Mesenchymal stem cell (in vitro differentiated cells and primary cell): ENCODE measurements at regions not wholly inside any gene's neighbourhood (a gene's known extent, or its start where the extent isn't known, plus 50 kb on each side); places are given as distances from the start of the nearest gene placed in this dataset.
A peak's percentile ranks its signal among the peaks of the same experiment; 100 is the strongest.
"Not testable (repeated sequence)": the region's sequence is repeated elsewhere in the genome, so short reads cannot be mapped to it uniquely, and the experiment has no call there.

Experiments used
- DNase-seq: peaks from one replicate; pipeline ENCODE4 v3.0.0-alpha.2; 2013
- H2AFZ ChIP-seq: one replicate; pipeline ENCODE4 v1.6.1; 2013; ENCODE audit warnings: low read depth, mild to moderate bottlenecking, control low read depth, inconsistent platforms, low read length, moderate library complexity
- H2AK5ac ChIP-seq: 2 replicates; pipeline ENCODE4 v1.6.1; 2013; ENCODE audit warnings: low read length, moderate library complexity, mild to moderate bottlenecking, inconsistent platforms; ENCODE audit not compliant: severe bottlenecking
- H2BK120ac ChIP-seq: one replicate; pipeline ENCODE4 v1.6.1; 2013; ENCODE audit warnings: low read depth, mild to moderate bottlenecking, inconsistent platforms, low read length, moderate library complexity
- H2BK12ac ChIP-seq, 2 experiments: one replicate each; pipeline ENCODE4 v1.6.1; 2013; ENCODE audit warnings: inconsistent platforms in 2 of 2, low read length in 2 of 2, mild to moderate bottlenecking in 2 of 2, moderate library complexity in 2 of 2, control low read depth in 1 of 2
- H2BK15ac ChIP-seq: one replicate; pipeline ENCODE4 v1.6.1; 2013; ENCODE audit warnings: mild to moderate bottlenecking, low read depth, inconsistent platforms; ENCODE audit not compliant: poor library complexity, severe bottlenecking
- H2BK5ac ChIP-seq: 2 replicates; pipeline ENCODE4 v1.6.1; 2013; ENCODE audit warnings: low read depth, mild to moderate bottlenecking, low read length, control low read depth, inconsistent platforms; ENCODE audit not compliant: poor library complexity, severe bottlenecking
- H3K14ac ChIP-seq, 2 experiments: one replicate each; pipeline ENCODE4 v1.6.1; 2013; ENCODE audit warnings: inconsistent platforms in 2 of 2, low read length in 2 of 2, control low read depth in 1 of 2, mild to moderate bottlenecking in 1 of 2, moderate library complexity in 1 of 2
- H3K18ac ChIP-seq, 2 experiments: one replicate each; pipeline ENCODE4 v1.6.1; 2013; ENCODE audit warnings: inconsistent platforms in 2 of 2, low read length in 2 of 2, control low read depth in 1 of 2, low read depth in 1 of 2, mild to moderate bottlenecking in 1 of 2
- H3K23ac ChIP-seq, 2 experiments: one replicate each; pipeline ENCODE4 v1.6.1; 2013; ENCODE audit warnings: inconsistent platforms in 2 of 2, low read length in 2 of 2, mild to moderate bottlenecking in 2 of 2, moderate library complexity in 2 of 2, control low read depth in 1 of 2
- H3K27ac ChIP-seq: 2 replicates; pipeline ENCODE4 v1.5.1; 2013; ENCODE audit warnings: mild to moderate bottlenecking, moderate library complexity, low read length, control low read depth, inconsistent platforms; ENCODE audit not compliant: poor library complexity, severe bottlenecking
- H3K27me3 ChIP-seq, 2 experiments: 2 replicates each; pipeline versions ENCODE4 v1.6.1 to v1.7.0; 2013; ENCODE audit warnings: low read length in 2 of 2, mild to moderate bottlenecking in 2 of 2, moderate library complexity in 2 of 2, control low read depth in 1 of 2, inconsistent platforms in 1 of 2; ENCODE audit not compliant: control insufficient read depth in 1 of 2, insufficient read depth in 1 of 2
- H3K36me3 ChIP-seq, 2 experiments: 2 replicates each; pipeline versions ENCODE4 v1.6.1 to v1.7.0; 2013; ENCODE audit warnings: low read length in 2 of 2, control low read depth in 1 of 2, inconsistent platforms in 1 of 2, low read depth in 1 of 2, mild to moderate bottlenecking in 1 of 2; ENCODE audit not compliant: insufficient read depth in 2 of 2, control insufficient read depth in 1 of 2
- H3K4ac ChIP-seq, 2 experiments: one replicate each; pipeline ENCODE4 v1.6.1; 2013; ENCODE audit warnings: inconsistent platforms in 2 of 2, low read length in 2 of 2, mild to moderate bottlenecking in 2 of 2, moderate library complexity in 2 of 2, control low read depth in 1 of 2, low read depth in 1 of 2
- H3K4me1 ChIP-seq: 2 replicates; pipeline ENCODE4 v1.6.1; 2013; ENCODE audit warnings: low read depth, low read length, control low read depth; ENCODE audit not compliant: control insufficient read depth, insufficient read depth
- H3K4me2 ChIP-seq: 2 replicates; pipeline ENCODE4 v1.6.1; 2013; ENCODE audit warnings: low read length, mild to moderate bottlenecking, inconsistent platforms; ENCODE audit not compliant: poor library complexity, severe bottlenecking
- H3K4me3 ChIP-seq, 2 experiments: 2 replicates each; pipeline versions ENCODE4 v1.5.1 to v1.7.0; 2013; ENCODE audit warnings: low read length in 2 of 2, mild to moderate bottlenecking in 2 of 2, control low read depth in 1 of 2, low read depth in 1 of 2; ENCODE audit not compliant: insufficient read depth in 1 of 2
- H3K79me1 ChIP-seq: replicated peaks from 2 replicates; pipeline ENCODE4 v1.6.1; 2013; ENCODE audit warnings: mild to moderate bottlenecking, control low read depth, low read length, inconsistent platforms; ENCODE audit not compliant: poor library complexity, severe bottlenecking
- H3K9ac ChIP-seq: 2 replicates; pipeline ENCODE4 v1.7.0; 2013; ENCODE audit warnings: mild to moderate bottlenecking, low read length, moderate library complexity
- H3K9me3 ChIP-seq: 2 replicates; pipeline ENCODE4 v1.7.0; 2013; ENCODE audit warnings: mild to moderate bottlenecking, low read length; ENCODE audit not compliant: control insufficient read depth
- H4K8ac ChIP-seq: one replicate; pipeline ENCODE4 v1.6.1; 2013; ENCODE audit warnings: inconsistent platforms, mild to moderate bottlenecking, low read length, moderate library complexity
- H4K91ac ChIP-seq: one replicate; pipeline ENCODE4 v1.6.1; 2013; ENCODE audit warnings: mild to moderate bottlenecking, low read length, inconsistent platforms
- WGBS: methylation state at CpG from one replicate; pipeline ENCODE4 v1.1.7; 2013; ENCODE audit warnings: mixed read lengths; 5-methylcytosine and 5-hydroxymethylcytosine counted together

DNA sequence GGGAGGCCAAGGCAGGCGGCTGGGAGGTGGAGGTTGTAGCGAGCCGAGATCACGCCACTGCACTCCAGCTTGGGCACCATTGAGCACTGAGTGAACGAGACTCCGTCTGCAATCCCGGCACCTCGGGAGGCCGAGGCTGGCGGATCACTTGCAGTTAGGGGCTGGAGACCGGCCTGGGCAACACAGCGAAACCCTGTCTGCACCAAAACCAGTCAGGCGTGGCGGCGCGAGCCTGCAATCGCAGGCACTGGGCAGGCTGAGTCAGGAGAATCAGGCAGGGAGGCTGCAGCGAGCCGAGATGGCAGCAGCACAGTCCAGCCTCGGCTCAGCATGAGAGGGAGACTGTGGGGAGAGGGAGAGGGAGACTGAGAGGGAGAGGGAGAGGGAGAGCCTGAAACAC lies 126.0 kb upstream of the PTPRG start:
- not testable (repeated sequence) for H3K14ac ChIP-seq, H3K9ac ChIP-seq, H3K4me2 ChIP-seq, H2BK120ac ChIP-seq, H4K8ac ChIP-seq, H2AK5ac ChIP-seq, H3K4ac ChIP-seq, H3K36me3 ChIP-seq, H3K4me1 ChIP-seq, H2BK5ac ChIP-seq, H3K9me3 ChIP-seq, H3K23ac ChIP-seq, H2BK15ac ChIP-seq, H3K18ac ChIP-seq, H4K91ac ChIP-seq, H2BK12ac ChIP-seq, H2AFZ ChIP-seq, H3K27ac ChIP-seq, H3K27me3 ChIP-seq, DNase-seq, H3K4me3 ChIP-seq, H3K79me1 ChIP-seq
- 95% methylated on average over 13 of the region's 20 CpGs for WGBS

DNA sequence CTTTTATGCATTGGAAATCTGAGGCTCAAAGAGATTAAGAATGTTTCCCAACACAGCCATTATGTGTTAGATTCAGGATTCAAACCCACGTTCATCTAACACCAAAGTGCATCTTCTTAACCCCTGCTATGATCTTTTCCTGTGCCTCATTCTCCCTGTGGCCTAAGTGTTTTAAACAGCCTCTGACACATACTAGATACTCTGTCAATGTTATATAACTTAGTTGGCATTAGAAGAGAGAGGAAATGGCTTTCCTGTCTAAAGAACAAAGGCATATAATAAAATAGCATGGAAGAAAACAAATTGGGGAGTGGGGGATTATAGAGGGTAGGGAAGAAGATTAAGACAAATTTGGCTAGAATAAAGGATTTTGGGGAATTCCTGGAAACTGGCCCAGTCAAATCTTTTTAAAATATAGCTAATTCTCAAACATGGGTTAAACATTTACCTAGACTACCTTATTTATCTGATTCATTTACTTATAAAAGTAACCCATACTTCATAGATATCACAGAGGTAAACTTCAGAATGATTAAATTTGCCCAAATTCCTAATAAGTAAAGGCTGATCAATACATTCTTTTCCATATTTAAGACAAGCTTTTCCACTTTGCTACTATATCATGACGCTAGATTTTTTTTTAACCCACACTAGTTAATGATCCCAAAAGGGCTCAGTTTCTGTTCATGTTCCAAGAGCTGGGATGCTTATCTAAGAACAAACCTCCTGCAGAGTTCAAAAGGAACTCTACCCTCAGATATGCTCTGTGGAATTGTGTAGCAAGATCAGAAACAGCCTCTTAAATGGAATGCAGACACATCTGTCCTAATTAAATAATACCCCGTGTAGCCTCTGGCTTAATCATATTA lies 122.9 kb upstream of the PTPRG start:
- Histone ChIP-seq H2BK5ac (no peak overlapping the region), H4K91ac (no peak overlapping the region), H3K9me3 (no peaks in the 10 kb centered on the region), H3K36me3 (no peaks in the 10 kb centered on the region), H2BK15ac (no peak overlapping the region), H3K14ac (no peak overlapping the region), H3K79me1 (no peaks in the 10 kb centered on the region), H3K4me3 (no peak overlapping the region), H2AFZ (no peak overlapping the region), H3K4ac (no peak overlapping the region), H2AK5ac (no peak overlapping the region), H3K4me1 (peaks cover 4% of the 10 kb centered on the region), H3K18ac (no peak overlapping the region), H3K4me2 (no peak overlapping the region), H3K27ac (peak overlapping the region; percentile 35), H3K9ac (no peak overlapping the region), H2BK120ac (no peak overlapping the region), H4K8ac (no peak overlapping the region), H2BK12ac (no peak overlapping the region), H3K27me3 (no peaks in the 10 kb centered on the region), H3K23ac (no peak overlapping the region)
- WGBS, result 43% methylated on average over 3 of the region's 3 CpGs
- DNase-seq, result no peak

DNA sequence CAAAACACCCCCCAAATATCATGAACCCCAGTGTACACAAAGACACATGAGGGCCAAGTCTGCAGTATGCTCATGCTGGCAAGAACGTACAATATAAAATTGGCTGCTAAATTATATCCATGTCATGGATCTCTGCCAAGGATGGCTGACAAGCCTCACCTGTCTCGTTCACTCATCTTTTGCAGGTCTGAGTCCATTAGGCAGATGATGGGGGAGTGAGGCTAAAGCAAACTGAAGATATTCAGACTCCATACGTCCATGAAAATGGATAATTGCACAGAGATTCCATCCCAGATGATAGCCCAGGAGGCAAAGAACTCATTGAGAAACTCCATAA lies 122.3 kb upstream of the PTPRG start:
- no peak overlapping the region for H2BK5ac ChIP-seq
- H3K18ac ChIP-seq, result no peak overlapping the region
- no peak overlapping the region for H3K4me3 ChIP-seq
- H2AK5ac ChIP-seq, result no peak overlapping the region
- H4K8ac ChIP-seq, result no peak overlapping the region
- no peak overlapping the region for H3K23ac ChIP-seq
- H2BK12ac ChIP-seq, result no peak overlapping the region
- no peaks in the 10 kb centered on the region for H3K27me3 ChIP-seq
- H3K27ac ChIP-seq, result peak overlapping the region; percentile 35
- no peak overlapping the region for H4K91ac ChIP-seq
- WGBS, result 82% methylated on average over 3 of the region's 3 CpGs
- H3K36me3 ChIP-seq, result no peaks in the 10 kb centered on the region
- H3K9me3 ChIP-seq, result no peaks in the 10 kb centered on the region
- no peaks in the 10 kb centered on the region for H3K79me1 ChIP-seq
- no peak for DNase-seq
- no peak overlapping the region for H3K4ac ChIP-seq
- H3K4me1 ChIP-seq, result peaks cover 4% of the 10 kb centered on the region
- no peak overlapping the region for H2BK120ac ChIP-seq
- H3K4me2 ChIP-seq, result no peak overlapping the region
- H3K14ac ChIP-seq, result no peak overlapping the region
- no peak overlapping the region for H2BK15ac ChIP-seq
- no peak overlapping the region for H3K9ac ChIP-seq
- no peak overlapping the region for H2AFZ ChIP-seq

DNA sequence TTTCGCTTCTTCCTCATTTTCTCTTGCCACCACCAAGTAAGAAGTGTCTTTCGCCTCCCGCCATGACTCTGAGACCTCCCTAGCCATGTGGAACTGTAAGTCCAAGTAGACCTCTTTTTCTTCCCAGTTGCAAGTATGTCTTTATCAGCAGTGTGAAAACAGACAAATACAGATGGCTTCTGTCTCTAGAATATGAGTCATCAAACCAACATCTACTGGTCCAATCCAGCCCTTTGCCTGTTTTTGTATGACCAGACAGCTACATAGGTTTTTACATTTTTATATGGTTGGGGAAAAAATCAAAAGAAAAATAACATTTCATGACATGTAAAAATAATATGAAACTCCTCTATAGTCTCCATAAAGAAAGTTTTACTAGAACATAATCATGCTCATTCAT lies 118.7 kb upstream of the PTPRG start:
- 100% methylated on average over 3 of the region's 3 CpGs for WGBS
- H2BK120ac ChIP-seq, result no peak overlapping the region
- H2AK5ac ChIP-seq, result no peak overlapping the region
- H3K4ac ChIP-seq, result no peak overlapping the region
- H3K79me1 ChIP-seq, result no peaks in the 10 kb centered on the region
- no peak overlapping the region for H2AFZ ChIP-seq
- H3K9me3 ChIP-seq, result no peaks in the 10 kb centered on the region
- no peak overlapping the region for H4K91ac ChIP-seq
- H2BK15ac ChIP-seq, result no peak overlapping the region
- no peak overlapping the region for H3K23ac ChIP-seq
- no peaks in the 10 kb centered on the region for H3K36me3 ChIP-seq
- no peak overlapping the region for H4K8ac ChIP-seq
- no peak overlapping the region for H2BK12ac ChIP-seq
- no peak overlapping the region for H3K4me3 ChIP-seq
- no peak overlapping the region for H2BK5ac ChIP-seq
- H3K14ac ChIP-seq, result no peak overlapping the region
- no peak overlapping the region for H3K18ac ChIP-seq
- H3K27ac ChIP-seq, result no peak overlapping the region
- no peaks in the 10 kb centered on the region for H3K27me3 ChIP-seq
- DNase-seq, result no peak
- H3K9ac ChIP-seq, result no peak overlapping the region
- H3K4me1 ChIP-seq, result peaks cover 4% of the 10 kb centered on the region
- no peak overlapping the region for H3K4me2 ChIP-seq
